A549 (cell line): ENCODE measurements at regions not wholly inside any gene's neighbourhood (a gene's known extent, or its start where the extent isn't known, plus 50 kb on each side); places are given as distances from the start of the nearest gene placed in this dataset.

Experiments used
- ATAC-seq, 2 experiments: fragments of 200-7000 bp in 1 of 2; fragments of >200 bp in 1 of 2; cut with Nextera tagmentation in 1 of 2; cut with Tn5 transposase in 1 of 2; 3 replicates each; pipeline versions ENCODE4 v1.8.0 to v1.9.1; 2018 to 2020; ENCODE audit warnings: mild to moderate bottlenecking in 1 of 2, moderate library complexity in 1 of 2
- CTCF ChIA-PET: fragments of 300-600 bp; sonication (Branson Sonifier 250); formaldehyde crosslinking; extraction: SDS; loops from one replicate; lab custom pipeline; 2021; ENCODE audit warnings: antibody characterized with exemption, inconsistent platforms; lab: Yijun Ruan, JAX
- POLR2A ChIA-PET: fragments of 350-600 bp; formaldehyde crosslinking; extraction: SDS; loops from one replicate; lab custom pipeline; 2021; ENCODE audit warnings: antibody characterized with exemption, inconsistent platforms; lab: Yijun Ruan, JAX
- DNase-seq, 2 experiments: peaks; one replicate each; pipeline versions ENCODE4 v3.0.0 to v3.0.0-alpha.2; 2011 to 2016; ENCODE audit warnings: low read depth in 1 of 2, low spot score in 1 of 2
- FAIRE-seq: peaks from 2 replicates; lab custom pipeline; 2011; peaks lifted over from hg19 to GRCh38; lab: Jason Lieb, UNC
- H3K27ac ChIP-seq, 2 experiments: fragments of >200 bp; sonication (Bioruptor Twin); formaldehyde crosslinking; 3 replicates each; pipeline ENCODE4 v1.5.1; 2016 to 2017
- H3K4me1 ChIP-seq: fragments of >200 bp; sonication (Bioruptor Twin); formaldehyde crosslinking; 3 replicates; pipeline ENCODE4 v1.6.1; 2016
- H3K4me2 ChIP-seq: fragments of >200 bp; sonication (Bioruptor Twin); formaldehyde crosslinking; 3 replicates; pipeline ENCODE4 v1.6.1; 2016
- H3K4me3 ChIP-seq: fragments of >200 bp; sonication (Bioruptor Twin); formaldehyde crosslinking; 3 replicates; pipeline ENCODE4 v1.5.1; 2016
- H3K9me3 ChIP-seq: fragments of >200 bp; sonication (Bioruptor Twin); formaldehyde crosslinking; 3 replicates; pipeline ENCODE4 v1.6.1; 2016
- BCL3 ChIP-seq: fragments of >200 bp; sonication (Bioruptor Twin); formaldehyde crosslinking; IDR thresholded peaks from 3 replicates; pipeline ENCODE4 v1.6.1; 2016
- BHLHE40 ChIP-seq: IDR thresholded peaks from 2 replicates; pipeline ENCODE4 v1.6.1; 2012; ENCODE audit warnings: low read depth, low read length, inconsistent platforms
- CBX2 ChIP-seq: fragments of 200-600 bp; sonication (generic); IDR thresholded peaks from 2 replicates; pipeline ENCODE4 v1.6.1; 2016; ENCODE audit warnings: low read depth, mild to moderate bottlenecking, borderline replicate concordance
- CBX8 ChIP-seq: fragments of 200-600 bp; sonication (generic); IDR thresholded peaks from 2 replicates; pipeline ENCODE4 v1.6.1; 2016
- CHD2 ChIP-seq: fragments of 150-350 bp; IDR thresholded peaks from 2 replicates; pipeline ENCODE4 v1.6.1; 2014; ENCODE audit warnings: low read length; ENCODE audit not compliant: partially characterized antibody
- CHD4 ChIP-seq: fragments of 200-600 bp; sonication (generic); IDR thresholded peaks from 2 replicates; pipeline ENCODE4 v1.6.1; 2016; ENCODE audit warnings: antibody characterized with exemption, mild to moderate bottlenecking, borderline replicate concordance
- CTCF ChIP-seq: fragments of >200 bp; sonication (Bioruptor Twin); formaldehyde crosslinking; IDR thresholded peaks from 3 replicates; pipeline ENCODE4 v1.5.1; 2016
- E2F6 ChIP-seq: IDR thresholded peaks from 2 replicates; pipeline ENCODE4 v1.6.1; 2012; ENCODE audit warnings: low read depth, borderline replicate concordance
- EHF ChIP-seq: fragments of 250-450 bp; sonication (Bioruptor Pico); IDR thresholded peaks from 2 replicates; pipeline ENCODE4 v1.5.0; 2020; ENCODE audit warnings: mild to moderate bottlenecking
- EHMT2 ChIP-seq: fragments of 200-600 bp; sonication (generic); IDR thresholded peaks from 2 replicates; pipeline ENCODE4 v1.6.1; 2016; ENCODE audit warnings: antibody characterized with exemption, low read depth, mild to moderate bottlenecking, moderate library complexity
- EP300 ChIP-seq, 2 experiments: fragments of >200 bp; sonication (Bioruptor Twin); formaldehyde crosslinking; IDR thresholded peaks; 2 replicates in 1 of 2; 3 replicates in 1 of 2; pipeline ENCODE4 v1.6.1; 2016 to 2017
- ESRRA ChIP-seq: fragments of 150-350 bp; IDR thresholded peaks from 2 replicates; pipeline ENCODE4 v1.6.1; 2014; ENCODE audit warnings: mild to moderate bottlenecking, low read length, borderline replicate concordance
- FOSL2 ChIP-seq, 2 experiments: fragments of 450-650 bp in 1 of 2; fragments of >200 bp in 1 of 2; sonication (Bioruptor Twin) in 1 of 2; formaldehyde crosslinking; IDR thresholded peaks; 2 replicates each; pipeline versions ENCODE4 v1.5.0 to v1.6.1; 2016 to 2020; ENCODE audit warnings: mild to moderate bottlenecking in 1 of 2, moderate library complexity in 1 of 2
- HDAC2 ChIP-seq: fragments of 200-600 bp; sonication (generic); IDR thresholded peaks from 2 replicates; pipeline ENCODE4 v1.6.1; 2016
- HEYL ChIP-seq: fragments of 250-450 bp; sonication (Bioruptor Pico); IDR thresholded peaks from 2 replicates; pipeline ENCODE4 v1.8.0; 2021; ENCODE audit warnings: mild to moderate bottlenecking, moderate library complexity
- KDM5A ChIP-seq: fragments of 200-600 bp; sonication (generic); IDR thresholded peaks from 2 replicates; pipeline ENCODE4 v1.6.1; 2016; ENCODE audit warnings: antibody characterized with exemption, mild to moderate bottlenecking
- MAFK ChIP-seq: fragments of 450-650 bp; IDR thresholded peaks from 2 replicates; pipeline ENCODE4 v1.6.1; 2014; ENCODE audit not compliant: partially characterized antibody
- MAZ ChIP-seq: fragments of 150-350 bp; IDR thresholded peaks from 2 replicates; pipeline ENCODE4 v1.6.1; 2014; ENCODE audit warnings: antibody characterized with exemption, low read depth, low read length, borderline replicate concordance
- MYC ChIP-seq: IDR thresholded peaks from 2 replicates; pipeline ENCODE4 v1.6.1; 2012; ENCODE audit warnings: mild to moderate bottlenecking, inconsistent platforms, low read length, improper control_type of control experiment, borderline replicate concordance
- NFE2L2 ChIP-seq: fragments of 150-350 bp; conservative IDR thresholded peaks from 2 replicates; pipeline ENCODE4 v1.6.1; 2014; ENCODE audit warnings: low read length
- PBX3 ChIP-seq: IDR thresholded peaks from 2 replicates; pipeline ENCODE4 v1.6.1; 2012
- POLR2A ChIP-seq: IDR thresholded peaks from 2 replicates; pipeline ENCODE4 v1.6.1; 2012; ENCODE audit warnings: mild to moderate bottlenecking, low read length
- REST ChIP-seq: fragments of 200-600 bp; sonication (generic); IDR thresholded peaks from 2 replicates; pipeline ENCODE4 v1.6.1; 2016; ENCODE audit warnings: antibody characterized with exemption, mild to moderate bottlenecking, moderate library complexity
- RNF2 ChIP-seq: fragments of 200-600 bp; sonication (generic); IDR thresholded peaks from 2 replicates; pipeline ENCODE4 v1.6.1; 2016; ENCODE audit warnings: low read depth, mild to moderate bottlenecking, antibody characterized with exemption, moderate library complexity, borderline replicate concordance
- SREBF2 ChIP-seq: fragments of 450-650 bp; IDR thresholded peaks from 2 replicates; pipeline ENCODE4 v1.6.1; 2014; ENCODE audit warnings: mild to moderate bottlenecking, moderate library complexity
- TFCP2L1 ChIP-seq: fragments of 250-450 bp; sonication (Bioruptor Pico); IDR thresholded peaks from 2 replicates; pipeline ENCODE4 v1.5.0; 2021; ENCODE audit warnings: mild to moderate bottlenecking
- ZC3H11A ChIP-seq: fragments of 450-650 bp; IDR thresholded peaks from 2 replicates; pipeline ENCODE4 v1.6.1; 2014; ENCODE audit warnings: antibody characterized with exemption, mild to moderate bottlenecking
- WGBS: methylation state at CpG from one replicate; pipeline ENCODE4 v1.1.6; 2017; ENCODE audit errors: missing lambda C conversion rate; 5-methylcytosine and 5-hydroxymethylcytosine counted together

GRCh38 chr13:50726164-50726563, 117.3 kb downstream of the DLEU7 start:
- no peak for DNase-seq
- no peaks in the 10 kb centered on the region for H3K9me3 ChIP-seq
- H3K4me1 ChIP-seq = no peaks in the 10 kb centered on the region
- TF ChIP-seq CHD4 (no peak), EP300 (IDR thresholded peaks at IDR 0.05) (no peak), MAZ (no peak), NFE2L2 (no peak), TFCP2L1 (CRISPR knock-in tag) (no peak), CBX2 (no peak), EHMT2 (no peak), BHLHE40 (no peak), EHF (CRISPR knock-in tag) (no peak), MYC (no peak), HEYL (no peak), ESRRA (no peak), REST (no peak), FOSL2 (IDR thresholded peaks at IDR 0.05) (no peak), FOSL2 (CRISPR knock-in tag; IDR thresholded peaks at IDR 0.05) (no peak), CHD2 (no peak)
- TF ChIP-seq, all 56 proteins: peak for 0
- CTCF ChIA-PET = no interaction called here
- Histone ChIP-seq H3K4me2 (no peak overlapping the region), H3K4me3 (no peak overlapping the region), H3K27ac (no peak overlapping the region)
- ATAC-seq (no peak), FAIRE-seq (no peak)
- 62% methylated on average over 4 of the region's 4 CpGs for WGBS
- POLR2A ChIA-PET = no interaction called here

GRCh38 chr13:50729177-50729576, 114.3 kb downstream of the DLEU7 start:
- Histone ChIP-seq H3K4me3 (no peak overlapping the region), H3K4me2 (no peak overlapping the region), H3K27ac (no peak overlapping the region), H3K4me1 (no peaks in the 10 kb centered on the region), H3K9me3 (no peaks in the 10 kb centered on the region)
- ChIA-PET POLR2A (no interaction called here), CTCF (no interaction called here)
- no peak for FAIRE-seq
- TF ChIP-seq BCL3 (no peak), CBX8 (no peak), RNF2 (no peak), KDM5A (no peak), MAFK (no peak), PBX3 (no peak), FOSL2 (IDR thresholded peaks at IDR 0.05) (no peak), FOSL2 (CRISPR knock-in tag; IDR thresholded peaks at IDR 0.05) (no peak), ZC3H11A (no peak), E2F6 (no peak), POLR2A (no peak), HDAC2 (no peak), SREBF2 (no peak), CTCF (no peak), CHD4 (no peak)
- ATAC-seq = no peak
- DNase-seq = no peak
